Testis (tissue), 2 donors: ENCODE measurements at regions not wholly inside any gene's neighbourhood (a gene's known extent, or its start where the extent isn't known, plus 50 kb on each side); places are given as distances from the start of the nearest gene placed in this dataset.

Source experiments
- CTCF ChIP-seq, 3 experiments: fragments of 450-650 bp in 2 of 3; fragments of 200-600 bp in 1 of 3; sonication (generic) in 1 of 3; IDR thresholded peaks; one replicate each; pipeline ENCODE4 v1.5.1; 2016 to 2019; ENCODE audit warnings: antibody characterized with exemption in 3 of 3, mild to moderate bottlenecking in 2 of 3, moderate library complexity in 1 of 3
- POLR2A ChIP-seq: fragments of 450-650 bp; IDR thresholded peaks from one replicate; pipeline ENCODE4 v1.6.1; 2017; ENCODE audit warnings: antibody characterized with exemption, mild to moderate bottlenecking, moderate library complexity

GRCh38 chr4:23324021-23324690 is 565.7 kb downstream of the PPARGC1A start:
- TF ChIP-seq CTCF (IDR thresholded peaks at IDR 0.05) = no peak
- no peak for TF ChIP-seq POLR2A
